H1 (cell line): ENCODE measurements at regions not wholly inside any gene's neighbourhood (a gene's known extent, or its start where the extent isn't known, plus 50 kb on each side); places are given as distances from the start of the nearest gene placed in this dataset.

Experiments used
- CTCF ChIA-PET: fragments of 300-600 bp; sonication (Branson Sonifier 250); formaldehyde crosslinking; loops from one replicate; lab custom pipeline; 2021; ENCODE audit not compliant: partially characterized antibody; lab: Charles Lee
- POLR2A ChIA-PET: fragments of 300-600 bp; sonication (Branson Sonifier 250); formaldehyde crosslinking; loops from one replicate; lab custom pipeline; 2021; ENCODE audit warnings: inconsistent platforms; ENCODE audit not compliant: partially characterized antibody; lab: Charles Lee
- DNase-seq, 2 experiments: peaks; one replicate each; pipeline versions ENCODE4 v3.0.0 to v3.0.0-alpha.2; 2010 to 2022; ENCODE audit warnings: low spot score in 2 of 2, low read depth in 1 of 2, mixed read lengths in 1 of 2
- FAIRE-seq: peaks from 2 replicates; lab custom pipeline; 2011; peaks lifted over from hg19 to GRCh38; lab: Jason Lieb, UNC
- H2AFZ ChIP-seq: 2 replicates; pipeline ENCODE4 v1.8.1; 2012; ENCODE audit warnings: low read length, inconsistent platforms
- H2AK5ac ChIP-seq: 2 replicates; pipeline ENCODE4 v1.6.1; 2013; ENCODE audit warnings: low read depth, low read length
- H2BK120ac ChIP-seq: replicated peaks from 2 replicates; pipeline ENCODE3; 2013; ENCODE audit warnings: low read depth, low read length, inconsistent platforms
- H2BK12ac ChIP-seq: 2 replicates; pipeline ENCODE4 v1.6.1; 2013; ENCODE audit warnings: low read depth, low read length
- H2BK15ac ChIP-seq: 2 replicates; pipeline ENCODE4 v1.6.1; 2013; ENCODE audit warnings: low read length
- H2BK20ac ChIP-seq: 2 replicates; pipeline ENCODE4 v1.6.1; 2013; ENCODE audit warnings: low read length
- H2BK5ac ChIP-seq: 2 replicates; pipeline ENCODE4 v1.6.1; 2013; ENCODE audit warnings: low read depth, low read length
- H3K14ac ChIP-seq: 2 replicates; pipeline ENCODE4 v1.6.1; 2013; ENCODE audit warnings: inconsistent platforms; ENCODE audit not compliant: insufficient read length
- H3K18ac ChIP-seq: 2 replicates; pipeline ENCODE4 v1.6.1; 2013; ENCODE audit warnings: low read length; ENCODE audit errors: extremely low read depth
- H3K23ac ChIP-seq: 2 replicates; pipeline ENCODE4 v1.6.1; 2013; ENCODE audit warnings: inconsistent platforms; ENCODE audit not compliant: insufficient read length
- H3K23me2 ChIP-seq: 2 replicates; pipeline ENCODE4 v1.6.1; 2013; ENCODE audit warnings: low read depth, low read length
- H3K27ac ChIP-seq: 2 replicates; pipeline ENCODE4 v1.6.1; 2011; ENCODE audit warnings: low read depth, low read length, inconsistent platforms
- H3K27me3 ChIP-seq, 4 experiments: replicated peaks in 1 of 4; 1 replicate in 1 of 4; 2 replicates in 3 of 4; pipeline versions ENCODE4 v1.6.1 to v1.8.1; 2011 to 2013; ENCODE audit warnings: low read length in 3 of 4, mild to moderate bottlenecking in 3 of 4, inconsistent platforms in 2 of 4, mixed read lengths in 2 of 4, moderate library complexity in 1 of 4; ENCODE audit not compliant: control insufficient read depth in 3 of 4, insufficient read depth in 3 of 4; ENCODE audit errors: extremely low read depth in 1 of 4
- H3K36me3 ChIP-seq, 4 experiments: 2 replicates each; pipeline versions ENCODE4 v1.6.1 to v1.8.1; 2011 to 2013; ENCODE audit warnings: mild to moderate bottlenecking in 4 of 4, low read length in 3 of 4, moderate library complexity in 2 of 4, control low read depth in 1 of 4, inconsistent platforms in 1 of 4; ENCODE audit not compliant: insufficient read depth in 4 of 4, control insufficient read depth in 2 of 4
- H3K4ac ChIP-seq: replicated peaks from 2 replicates; pipeline ENCODE3; 2013; ENCODE audit warnings: low read length, low read depth, mixed read lengths, inconsistent platforms; ENCODE audit not compliant: insufficient read length
- H3K4me1 ChIP-seq, 4 experiments: replicated peaks in 1 of 4; 1 replicate in 1 of 4; 2 replicates in 3 of 4; pipeline versions ENCODE4 v1.6.1 to v1.8.1; 2011 to 2013; ENCODE audit warnings: low read length in 3 of 4, inconsistent platforms in 2 of 4, mixed read lengths in 1 of 4; ENCODE audit not compliant: insufficient read depth in 4 of 4, control insufficient read depth in 3 of 4
- H3K4me2 ChIP-seq, 2 experiments: 2 replicates each; pipeline versions ENCODE4 v1.6.1 to v1.8.1; 2011 to 2013; ENCODE audit warnings: low read depth in 2 of 2, low read length in 2 of 2, control low read depth in 1 of 2, inconsistent platforms in 1 of 2, mild to moderate bottlenecking in 1 of 2; ENCODE audit not compliant: insufficient read depth in 1 of 2
- H3K4me3 ChIP-seq, 4 experiments: fragments of 200-600, 300-600 bp in 1 of 4; sonication (generic), shearing (Covaris generic), sonication (Bioruptor Twin) in 1 of 4; 2 replicates each; pipeline versions ENCODE4 v1.5.1 to v1.8.1; 2011 to 2016; ENCODE audit warnings: low read length in 4 of 4, low read depth in 3 of 4, control low read depth in 2 of 4, inconsistent platforms in 2 of 4, mild to moderate bottlenecking in 2 of 4, mixed read lengths in 1 of 4, moderate library complexity in 1 of 4; ENCODE audit not compliant: insufficient read depth in 2 of 4; ENCODE audit errors: extremely low read depth in 1 of 4
- H3K56ac ChIP-seq: replicated peaks from 2 replicates; pipeline ENCODE3; 2013; ENCODE audit warnings: low read depth, mild to moderate bottlenecking, mixed read lengths, low read length, inconsistent platforms; ENCODE audit not compliant: insufficient read length
- H3K79me1 ChIP-seq: 2 replicates; pipeline ENCODE4 v1.6.1; 2013; ENCODE audit warnings: low read depth, low read length, control low read depth
- H3K79me2 ChIP-seq, 2 experiments: 2 replicates each; pipeline versions ENCODE4 v1.6.1 to v1.8.1; 2012 to 2013; ENCODE audit warnings: low read length in 2 of 2, mild to moderate bottlenecking in 2 of 2, inconsistent platforms in 1 of 2; ENCODE audit not compliant: insufficient read depth in 2 of 2, control insufficient read depth in 1 of 2
- H3K9ac ChIP-seq, 4 experiments: replicated peaks in 1 of 4; 1 replicate in 1 of 4; 2 replicates in 3 of 4; pipeline versions ENCODE4 v1.6.1 to v1.8.1; 2011 to 2013; ENCODE audit warnings: low read depth in 3 of 4, low read length in 3 of 4, control low read depth in 2 of 4, mild to moderate bottlenecking in 2 of 4, moderate library complexity in 2 of 4, inconsistent platforms in 1 of 4; ENCODE audit errors: extremely low read depth in 1 of 4
- H3K9me3 ChIP-seq, 2 experiments: 2 replicates each; pipeline versions ENCODE4 v1.6.1 to v1.8.1; 2012 to 2013; ENCODE audit warnings: mild to moderate bottlenecking in 2 of 2, moderate library complexity in 2 of 2, control low read depth in 1 of 2, inconsistent platforms in 1 of 2, low read depth in 1 of 2, low read length in 1 of 2, mixed read lengths in 1 of 2; ENCODE audit not compliant: insufficient read depth in 2 of 2
- H4K20me1 ChIP-seq, 2 experiments: replicated peaks in 1 of 2; 2 replicates each; pipeline versions ENCODE3 to v1.8.1; 2011 to 2013; ENCODE audit warnings: inconsistent platforms in 2 of 2, low read length in 2 of 2, mild to moderate bottlenecking in 1 of 2; ENCODE audit not compliant: insufficient read depth in 2 of 2, control insufficient read depth in 1 of 2
- H4K5ac ChIP-seq: 2 replicates; pipeline ENCODE4 v1.6.1; 2013; ENCODE audit warnings: low read length, low read depth, mixed read lengths, inconsistent platforms; ENCODE audit not compliant: insufficient read length
- H4K8ac ChIP-seq: 2 replicates; pipeline ENCODE4 v1.8.0; 2013; ENCODE audit warnings: mild to moderate bottlenecking, moderate library complexity, low read length, inconsistent platforms; ENCODE audit not compliant: insufficient read depth; ENCODE audit errors: extremely low read depth
- H4K91ac ChIP-seq: replicated peaks from 2 replicates; pipeline ENCODE3; 2013; ENCODE audit warnings: low read length, mixed read lengths, inconsistent platforms; ENCODE audit not compliant: insufficient read length
- SIRT6 ChIP-seq: IDR thresholded peaks from one replicate; pipeline ENCODE4 v1.7.1; 2012; ENCODE audit warnings: low read length, inconsistent platforms
- SP4 ChIP-seq: IDR thresholded peaks from 2 replicates; pipeline ENCODE4 v1.6.1; 2012; ENCODE audit warnings: low read length, inconsistent platforms
- WGBS, 2 experiments: shearing (Covaris generic) in 1 of 2; methylation state at CpG; one replicate each; pipeline versions ENCODE4 v1.1.6 to v1.1.7; 2013 to 2015; ENCODE audit warnings: low lambda C conversion rate in 2 of 2, mixed read lengths in 2 of 2, inconsistent platforms in 1 of 2, low coverage in 1 of 2, missing lambda C conversion rate in 1 of 2; ENCODE audit not compliant: insufficient replicate concordance in 2 of 2, insufficient coverage in 1 of 2, insufficient read length in 1 of 2; ENCODE audit errors: extremely low coverage in 1 of 2, missing lambda C conversion rate in 1 of 2; 5-methylcytosine and 5-hydroxymethylcytosine counted together
- TF ChIP-seq, protein P1 (sequence below): IDR thresholded peaks from 2 replicates; pipeline ENCODE4 v1.6.1; 2012; ENCODE audit warnings: inconsistent platforms

DNA sequence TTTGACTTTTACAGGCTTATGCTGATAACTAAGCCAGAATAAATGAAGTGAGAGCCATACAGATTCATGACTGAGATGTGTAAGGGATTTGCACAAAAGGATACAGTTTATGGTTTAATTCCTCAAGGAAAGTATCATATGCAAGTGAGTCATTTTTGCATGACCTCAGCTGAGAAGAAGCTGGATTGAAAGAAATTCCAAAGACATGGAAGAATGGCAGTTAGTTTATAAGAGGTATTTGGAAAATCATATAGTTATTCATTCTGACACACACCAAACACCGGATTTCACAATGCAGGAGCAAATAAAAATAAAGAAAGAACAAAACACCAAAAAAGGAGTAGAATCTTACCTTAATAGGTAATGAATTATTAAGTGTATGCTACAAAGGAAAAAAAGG lies 83.2 kb upstream of the RND3 start:
- Histone ChIP-seq H2BK20ac (no peak overlapping the region), H3K4me1 (no peaks in the 10 kb centered on the region; a peak in 1 of 7 replicates), H4K20me1 (no peaks in the 10 kb centered on the region), H3K23me2 (no peaks in the 10 kb centered on the region; the same call in 1 of the 2 replicates), H2BK12ac (no peak overlapping the region), H4K5ac (no peak overlapping the region), H2BK15ac (no peak overlapping the region), H3K23ac (no peak overlapping the region), H3K79me2 (no peaks in the 10 kb centered on the region), H2BK120ac (no peak overlapping the region), H3K79me1 (no peaks in the 10 kb centered on the region), H4K91ac (no peak overlapping the region), H4K8ac (no peak overlapping the region), H3K14ac (no peak overlapping the region), H3K4ac (no peak overlapping the region), H2AFZ (no peak overlapping the region), H3K56ac (no peak overlapping the region), H2BK5ac (no peak overlapping the region), H3K4me3 (no peak overlapping the region), H3K9me3 (no peaks in the 10 kb centered on the region), H3K18ac (no peak overlapping the region), H3K27me3 (no peaks in the 10 kb centered on the region), H3K9ac (no peak overlapping the region), H3K36me3 (no peaks in the 10 kb centered on the region), H2AK5ac (no peak overlapping the region), H3K4me2 (no peak overlapping the region), H3K27ac (no peak overlapping the region)
- ChIA-PET CTCF (no interaction called here), POLR2A (no interaction called here)
- TF ChIP-seq SIRT6, result no peak
- no peak for TF ChIP-seq SP4
- TF ChIP-seq, protein P1, sequence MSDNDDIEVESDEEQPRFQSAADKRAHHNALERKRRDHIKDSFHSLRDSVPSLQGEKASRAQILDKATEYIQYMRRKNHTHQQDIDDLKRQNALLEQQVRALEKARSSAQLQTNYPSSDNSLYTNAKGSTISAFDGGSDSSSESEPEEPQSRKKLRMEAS, result no peak
- FAIRE-seq (no peak), DNase-seq (no peak)
- WGBS, 2 experiments, result 80% methylated on average over 1 of the region's 1 CpG; no CpG with 5 or more reads in 1 of the 2 experiments
